DND-41 (cell line): ENCODE measurements at regions not wholly inside any gene's neighbourhood (a gene's known extent, or its start where the extent isn't known, plus 50 kb on each side); places are given as distances from the start of the nearest gene placed in this dataset.
"Not testable (repeated sequence)": the region's sequence is repeated elsewhere in the genome, so short reads cannot be mapped to it uniquely, and the experiment has no call there.

Experiments used
- ATAC-seq: fragments of 200-7000 bp; cut with Tn5 transposase; 3 replicates; pipeline ENCODE4 v1.9.1; 2021; ENCODE audit warnings: low read depth; ENCODE audit not compliant: insufficient read depth
- DNase-seq: peaks from one replicate; pipeline ENCODE4 v3.0.0-alpha.2; 2020
- H2AFZ ChIP-seq: 2 replicates; pipeline ENCODE4 v1.6.0; 2012; ENCODE audit warnings: low read depth, low read length
- H3K27ac ChIP-seq: 2 replicates; pipeline ENCODE4 v1.5.1; 2012; ENCODE audit warnings: low read length, inconsistent platforms
- H3K27me3 ChIP-seq: fragments of 200-600 bp; sonication (generic); 2 replicates; pipeline ENCODE4 v1.6.0; 2012; ENCODE audit warnings: low read length, mild to moderate bottlenecking, inconsistent platforms; ENCODE audit not compliant: insufficient read depth, poor library complexity
- H3K36me3 ChIP-seq: 2 replicates; pipeline ENCODE4 v1.5.1; 2012; ENCODE audit warnings: low read length, inconsistent platforms; ENCODE audit not compliant: insufficient read depth
- H3K4me1 ChIP-seq: 2 replicates; pipeline ENCODE4 v1.5.1; 2012; ENCODE audit warnings: mild to moderate bottlenecking, low read length; ENCODE audit not compliant: insufficient read depth
- H3K4me2 ChIP-seq: 2 replicates; pipeline ENCODE4 v1.6.0; 2012; ENCODE audit warnings: mild to moderate bottlenecking, moderate library complexity, low read length, inconsistent platforms; ENCODE audit not compliant: insufficient read depth
- H3K4me3 ChIP-seq, 2 experiments: fragments of 200-600 bp in 1 of 2; shearing (Covaris generic) in 1 of 2; 2 replicates each; pipeline ENCODE4 v1.5.1; 2012 to 2016; ENCODE audit warnings: inconsistent platforms in 2 of 2, low read length in 2 of 2, mild to moderate bottlenecking in 2 of 2, low read depth in 1 of 2, moderate library complexity in 1 of 2
- H3K79me2 ChIP-seq: 2 replicates; pipeline ENCODE4 v1.6.0; 2012; ENCODE audit warnings: low read length, inconsistent platforms; ENCODE audit not compliant: insufficient read depth
- H3K9ac ChIP-seq: 2 replicates; pipeline ENCODE4 v1.6.0; 2012; ENCODE audit warnings: low read depth, mild to moderate bottlenecking, inconsistent platforms, low read length, moderate library complexity
- H3K9me3 ChIP-seq: 2 replicates; pipeline ENCODE4 v1.5.1; 2012; ENCODE audit warnings: low read length, moderate library complexity, mild to moderate bottlenecking, inconsistent platforms; ENCODE audit not compliant: insufficient read depth, severe bottlenecking
- H4K20me1 ChIP-seq: 2 replicates; pipeline ENCODE4 v1.6.0; 2012; ENCODE audit warnings: low read length; ENCODE audit not compliant: insufficient read depth
- EZH2 ChIP-seq: IDR thresholded peaks from 3 replicates; pipeline ENCODE4 v1.6.1; 2012; ENCODE audit warnings: borderline replicate concordance, low read depth, mild to moderate bottlenecking, moderate library complexity, low read length, inconsistent platforms; ENCODE audit not compliant: severe bottlenecking
- TF ChIP-seq, protein P1 (sequence below): IDR thresholded peaks from 2 replicates; pipeline ENCODE4 v1.5.1; 2012; ENCODE audit warnings: borderline replicate concordance, low read length, moderate library complexity, mild to moderate bottlenecking; ENCODE audit not compliant: poor library complexity, severe bottlenecking; ENCODE audit errors: extremely low read depth

DNA sequence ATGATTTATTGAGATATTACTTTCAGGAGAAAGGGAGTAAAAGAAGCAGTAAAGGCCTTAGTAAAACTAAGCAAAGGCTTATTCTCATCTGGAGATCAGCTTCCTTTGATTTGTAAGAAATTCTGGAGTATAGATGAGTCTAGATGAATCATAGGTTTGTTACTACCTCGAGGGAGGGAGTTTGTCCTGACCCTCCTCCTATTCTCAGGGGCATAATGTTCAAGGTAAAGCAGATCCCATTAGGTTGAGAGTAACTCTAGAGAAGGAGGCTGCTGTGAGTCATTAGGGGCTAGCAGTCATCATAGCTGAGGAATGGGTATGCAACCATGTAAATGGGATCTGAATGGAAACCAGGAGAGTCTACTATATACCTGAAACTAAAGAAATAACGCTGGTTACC, 155.5 kb upstream of the MOCS2 start:
- Histone ChIP-seq H3K27ac (no peak overlapping the region), H3K36me3 (no peaks in the 10 kb centered on the region), H4K20me1 (no peaks in the 10 kb centered on the region), H3K4me1 (no peaks in the 10 kb centered on the region), H3K9me3 (no peaks in the 10 kb centered on the region), H3K27me3 (no peaks in the 10 kb centered on the region), H3K4me3 (no peak overlapping the region), H3K79me2 (no peaks in the 10 kb centered on the region), H2AFZ (no peak overlapping the region), H3K9ac (no peak overlapping the region), H3K4me2 (no peak overlapping the region)
- DNase-seq (no peak), ATAC-seq (no peak)
- TF ChIP-seq, protein P1, sequence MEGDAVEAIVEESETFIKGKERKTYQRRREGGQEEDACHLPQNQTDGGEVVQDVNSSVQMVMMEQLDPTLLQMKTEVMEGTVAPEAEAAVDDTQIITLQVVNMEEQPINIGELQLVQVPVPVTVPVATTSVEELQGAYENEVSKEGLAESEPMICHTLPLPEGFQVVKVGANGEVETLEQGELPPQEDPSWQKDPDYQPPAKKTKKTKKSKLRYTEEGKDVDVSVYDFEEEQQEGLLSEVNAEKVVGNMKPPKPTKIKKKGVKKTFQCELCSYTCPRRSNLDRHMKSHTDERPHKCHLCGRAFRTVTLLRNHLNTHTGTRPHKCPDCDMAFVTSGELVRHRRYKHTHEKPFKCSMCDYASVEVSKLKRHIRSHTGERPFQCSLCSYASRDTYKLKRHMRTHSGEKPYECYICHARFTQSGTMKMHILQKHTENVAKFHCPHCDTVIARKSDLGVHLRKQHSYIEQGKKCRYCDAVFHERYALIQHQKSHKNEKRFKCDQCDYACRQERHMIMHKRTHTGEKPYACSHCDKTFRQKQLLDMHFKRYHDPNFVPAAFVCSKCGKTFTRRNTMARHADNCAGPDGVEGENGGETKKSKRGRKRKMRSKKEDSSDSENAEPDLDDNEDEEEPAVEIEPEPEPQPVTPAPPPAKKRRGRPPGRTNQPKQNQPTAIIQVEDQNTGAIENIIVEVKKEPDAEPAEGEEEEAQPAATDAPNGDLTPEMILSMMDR: no peak
- no peak for TF ChIP-seq EZH2

DNA sequence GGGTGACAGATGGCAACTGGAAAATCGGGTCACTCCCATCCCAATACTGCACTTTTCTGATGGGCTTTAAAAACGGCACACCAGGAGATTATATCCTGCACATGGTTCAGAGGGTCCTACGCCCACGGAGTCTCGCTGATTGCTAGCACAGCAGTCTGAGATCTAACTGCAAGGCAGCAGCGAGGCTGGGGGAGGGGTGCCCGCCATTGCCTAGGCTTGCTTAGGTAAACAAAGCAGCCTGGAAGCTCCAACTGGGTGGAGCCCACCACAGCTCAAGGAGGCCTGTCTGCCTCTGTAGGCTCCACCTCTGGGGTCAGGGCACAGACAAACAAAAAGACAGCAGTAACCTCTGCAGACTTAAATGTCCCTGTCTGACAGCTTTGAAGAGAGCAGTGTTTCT, 158.7 kb upstream of the MOCS2 start:
- not testable (repeated sequence) for H4K20me1 ChIP-seq, DNase-seq, H3K9me3 ChIP-seq, H3K4me2 ChIP-seq, H3K79me2 ChIP-seq, H3K4me1 ChIP-seq, H3K4me3 ChIP-seq, H3K36me3 ChIP-seq, H3K27ac ChIP-seq, ATAC-seq, H3K9ac ChIP-seq, H3K27me3 ChIP-seq, H2AFZ ChIP-seq

DNA sequence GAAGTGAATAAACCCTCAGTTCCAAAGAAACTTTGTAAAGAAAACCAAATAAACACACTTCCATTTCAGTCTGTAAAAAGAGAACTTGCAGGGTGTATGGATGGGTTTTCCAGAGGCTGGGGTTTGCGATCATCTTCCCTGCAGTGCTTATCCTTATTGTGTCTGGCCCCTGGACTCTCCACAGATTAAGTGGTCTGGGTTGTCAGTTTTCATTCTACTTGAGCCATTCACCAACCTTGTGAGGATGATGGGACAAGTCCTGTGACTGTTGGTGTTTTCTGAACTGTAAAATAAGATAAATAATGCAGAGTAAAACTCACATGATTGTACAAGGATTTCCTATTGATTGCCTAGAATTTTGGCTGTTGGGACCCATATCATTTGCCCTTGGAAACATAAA, 166.1 kb upstream of the MOCS2 start:
- H3K27ac ChIP-seq: no peak overlapping the region
- H2AFZ ChIP-seq: no peak overlapping the region
- no peaks in the 10 kb centered on the region for H4K20me1 ChIP-seq
- no peaks in the 10 kb centered on the region for H3K4me1 ChIP-seq
- H3K4me2 ChIP-seq: no peak overlapping the region
- no peak overlapping the region for H3K4me3 ChIP-seq
- no peaks in the 10 kb centered on the region for H3K36me3 ChIP-seq
- H3K9me3 ChIP-seq: no peaks in the 10 kb centered on the region
- no peaks in the 10 kb centered on the region for H3K79me2 ChIP-seq
- H3K9ac ChIP-seq: no peak overlapping the region
- no peak for TF ChIP-seq EZH2
- TF ChIP-seq, protein P1: no peak
- DNase-seq: no peak
- no peak for ATAC-seq
- no peaks in the 10 kb centered on the region for H3K27me3 ChIP-seq

DNA sequence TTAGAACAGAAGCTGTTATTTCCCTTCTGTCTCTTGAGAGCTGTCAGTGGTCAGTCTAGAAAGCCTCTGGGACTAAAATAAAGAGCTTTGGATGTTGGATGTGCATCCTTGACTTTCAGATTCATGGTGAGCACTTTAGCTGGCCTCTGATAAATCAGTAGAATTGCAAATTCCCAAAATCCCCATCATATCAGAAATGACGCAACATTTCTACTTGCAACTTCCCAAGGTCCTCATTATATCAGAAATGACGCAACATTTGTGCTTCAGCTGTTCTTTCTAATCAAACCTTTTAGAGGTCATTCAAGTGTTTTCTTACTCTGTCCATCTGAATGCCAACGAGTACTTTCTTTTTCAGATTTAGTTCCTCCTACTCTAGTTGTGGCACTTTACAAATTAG, 167.3 kb upstream of the MOCS2 start:
- Histone ChIP-seq H3K9me3 (no peaks in the 10 kb centered on the region), H3K4me1 (no peaks in the 10 kb centered on the region), H4K20me1 (no peaks in the 10 kb centered on the region), H3K27ac (no peak overlapping the region), H3K9ac (no peak overlapping the region), H3K36me3 (no peaks in the 10 kb centered on the region), H3K4me3 (no peak overlapping the region), H2AFZ (no peak overlapping the region), H3K4me2 (no peak overlapping the region), H3K27me3 (no peaks in the 10 kb centered on the region), H3K79me2 (no peaks in the 10 kb centered on the region)
- TF ChIP-seq, protein P1: no peak
- TF ChIP-seq EZH2: no peak
- ATAC-seq (no peak), DNase-seq (no peak)
